H7 (cell line): ENCODE measurements at regions not wholly inside any gene's neighbourhood (a gene's known extent, or its start where the extent isn't known, plus 50 kb on each side); places are given as distances from the start of the nearest gene placed in this dataset.

Source experiments
- DNase-seq: peaks from one replicate; pipeline ENCODE4 v3.0.0; 2012
- H3K27me3 ChIP-seq: 2 replicates; pipeline ENCODE4 v1.6.0; 2011; ENCODE audit warnings: mild to moderate bottlenecking, low read length; ENCODE audit not compliant: control insufficient read depth, insufficient read depth
- H3K36me3 ChIP-seq: replicated peaks from 2 replicates; pipeline ENCODE4 v1.5.1; 2011; ENCODE audit warnings: low read length; ENCODE audit not compliant: control insufficient read depth, insufficient read depth
- H3K4me3 ChIP-seq: 2 replicates; pipeline ENCODE4 v1.5.1; 2011; ENCODE audit warnings: low read depth, mild to moderate bottlenecking, control low read depth, low read length, moderate library complexity; ENCODE audit not compliant: insufficient read depth

- H3K4me3 ChIP-seq = no peak overlapping the region
- no peaks in the 10 kb centered on the region for H3K27me3 ChIP-seq
- no peak for DNase-seq
- no peaks in the 10 kb centered on the region for H3K36me3 ChIP-seq
These were observed 65.5 kb upstream of the UBE3A start for GRCh38 chr15:25504307-25504706.

DNA sequence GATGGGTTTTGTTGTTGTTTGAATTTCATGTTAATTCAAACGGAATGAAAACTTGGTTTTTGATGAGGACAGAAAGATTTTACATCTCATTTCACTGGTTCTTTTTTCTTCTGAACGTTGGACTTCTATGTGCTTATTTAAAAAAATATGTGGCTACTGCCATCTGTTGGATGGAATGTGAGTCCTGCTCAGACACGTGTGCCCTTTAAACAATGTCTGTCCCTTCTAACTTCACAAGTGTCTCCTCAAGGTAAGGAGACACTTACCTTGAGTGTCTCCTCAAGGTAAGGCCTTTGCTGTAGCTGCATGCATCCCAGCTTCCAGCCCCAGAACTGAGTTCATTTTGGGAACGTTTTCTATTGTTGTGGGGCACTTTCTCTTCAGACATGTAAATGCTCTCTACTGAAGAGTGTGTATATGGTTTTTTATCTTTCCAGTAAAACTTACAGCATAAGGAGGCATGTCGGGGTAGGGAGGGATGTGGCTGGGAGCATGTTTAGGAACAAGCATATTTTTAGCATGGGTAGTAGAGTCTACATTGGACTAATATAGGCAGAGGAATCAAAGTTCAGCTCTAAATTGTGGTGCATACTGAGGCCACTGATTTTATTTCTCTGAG, 63.1 kb upstream of the UBE3A start:
- no peak overlapping the region for H3K4me3 ChIP-seq
- DNase-seq = peak; percentile 29
- no peaks in the 10 kb centered on the region for H3K36me3 ChIP-seq
- H3K27me3 ChIP-seq = no peaks in the 10 kb centered on the region

GRCh38 chr15:25498835-25499234, 60.0 kb upstream of the UBE3A start:
- Histone ChIP-seq H3K36me3 (no peaks in the 10 kb centered on the region), H3K4me3 (no peak overlapping the region), H3K27me3 (no peaks in the 10 kb centered on the region)
- DNase-seq = no peak

- DNase-seq = no peak
- Histone ChIP-seq H3K4me3 (no peak overlapping the region), H3K27me3 (no peaks in the 10 kb centered on the region), H3K36me3 (no peaks in the 10 kb centered on the region)
These were observed 59.1 kb upstream of the UBE3A start for GRCh38 chr15:25497934-25498333.

DNA sequence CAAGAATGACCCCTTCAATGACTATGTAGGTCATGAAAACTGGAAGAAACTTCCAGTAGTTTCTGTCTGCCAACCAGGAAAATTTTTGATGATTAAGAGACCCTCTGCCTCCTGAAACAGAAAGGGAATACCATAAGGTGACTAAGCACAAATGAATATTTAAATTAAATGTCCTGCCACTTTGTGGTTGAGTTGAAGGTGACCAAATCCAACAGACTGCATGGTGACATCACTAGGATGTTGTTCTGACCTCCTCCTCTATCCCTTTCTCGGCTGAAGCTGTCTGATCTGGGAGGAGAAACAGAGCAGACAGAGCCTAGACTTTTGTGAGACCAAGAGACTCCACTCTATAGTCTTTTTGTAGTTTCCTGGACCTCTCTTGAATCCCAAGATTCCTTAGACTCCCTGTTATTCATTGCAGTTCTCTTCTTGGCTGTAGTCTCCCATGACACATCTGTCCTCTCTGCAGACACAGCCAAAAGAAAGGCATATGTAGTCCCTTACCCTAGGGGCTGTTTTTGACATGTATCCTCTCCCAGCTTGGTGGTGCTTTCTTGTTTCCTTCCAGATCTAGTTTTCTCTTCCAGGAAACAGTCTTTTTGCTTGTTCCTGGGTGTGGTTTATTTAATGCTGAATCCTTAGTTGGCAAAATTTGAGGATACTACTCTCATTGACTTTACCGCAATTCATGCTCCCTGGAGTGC, 55.2 kb upstream of the UBE3A start:
- DNase-seq = no peak
- H3K27me3 ChIP-seq = no peaks in the 10 kb centered on the region
- H3K36me3 ChIP-seq = no peaks in the 10 kb centered on the region
- no peak overlapping the region for H3K4me3 ChIP-seq

DNA sequence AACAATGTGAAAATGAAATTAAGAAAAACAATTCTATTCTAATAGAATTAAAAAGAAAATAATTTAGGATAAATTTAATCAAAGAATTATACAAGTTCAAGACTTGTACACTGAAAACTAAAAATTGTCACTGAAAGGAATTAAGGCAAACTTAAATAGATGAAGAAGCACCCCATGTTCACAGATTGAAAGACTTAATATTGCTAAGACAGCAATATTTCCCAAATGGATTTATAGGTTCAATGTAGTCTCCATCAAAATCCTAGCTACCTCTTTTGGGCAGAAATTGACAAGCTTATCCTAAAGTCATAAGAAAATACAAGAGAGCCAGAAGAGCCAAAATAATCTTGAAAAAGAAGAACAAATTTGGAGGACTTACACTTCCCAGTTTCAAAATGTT, 53.5 kb upstream of the UBE3A start:
- no peak for DNase-seq
- Histone ChIP-seq H3K36me3 (no peaks in the 10 kb centered on the region), H3K27me3 (no peaks in the 10 kb centered on the region), H3K4me3 (no peak overlapping the region)
